CD14-positive monocyte (primary cell): ENCODE measurements at regions not wholly inside any gene's neighbourhood (a gene's known extent, or its start where the extent isn't known, plus 50 kb on each side); places are given as distances from the start of the nearest gene placed in this dataset.

Experiments
- DNase-seq, 3 donors: peaks; one replicate each; pipeline ENCODE4 v3.0.0-alpha.2; 2011 to 2022
- H2AFZ ChIP-seq: 2 replicates; pipeline ENCODE4 v1.6.0; 2012; ENCODE audit warnings: mild to moderate bottlenecking, low read depth, low read length, inconsistent platforms; ENCODE audit not compliant: insufficient read depth, poor library complexity, severe bottlenecking
- H3K27ac ChIP-seq, 2 donors: 1 replicate in 1 of 2; 2 replicates in 1 of 2; pipeline ENCODE4 v1.5.1; 2012 to 2013; ENCODE audit warnings: low read length in 2 of 2, control low read depth in 1 of 2, inconsistent platforms in 1 of 2, low read depth in 1 of 2, mild to moderate bottlenecking in 1 of 2
- H3K27me3 ChIP-seq, 2 donors: one replicate each; pipeline versions ENCODE4 v1.6.0 to v1.6.1; 2011 to 2013; ENCODE audit warnings: low read length in 2 of 2; ENCODE audit not compliant: control insufficient read depth in 2 of 2, insufficient read depth in 2 of 2
- H3K36me3 ChIP-seq, 2 donors: replicated peaks in 1 of 2; 1 replicate in 1 of 2; 2 replicates in 1 of 2; pipeline versions ENCODE4 v1.5.1 to v1.6.1; 2012 to 2013; ENCODE audit warnings: low read length in 2 of 2, control low read depth in 1 of 2, inconsistent platforms in 1 of 2, mild to moderate bottlenecking in 1 of 2; ENCODE audit not compliant: insufficient read depth in 2 of 2, control insufficient read depth in 1 of 2
- H3K4me1 ChIP-seq, 2 donors: 1 replicate in 1 of 2; 2 replicates in 1 of 2; pipeline versions ENCODE4 v1.5.1 to v1.6.1; 2012 to 2013; ENCODE audit warnings: low read length in 2 of 2, control low read depth in 1 of 2, inconsistent platforms in 1 of 2, mild to moderate bottlenecking in 1 of 2, moderate library complexity in 1 of 2; ENCODE audit not compliant: insufficient read depth in 2 of 2, control insufficient read depth in 1 of 2
- H3K4me2 ChIP-seq: replicated peaks from 2 replicates; pipeline ENCODE3; 2012; ENCODE audit warnings: low read length, moderate library complexity, mild to moderate bottlenecking; ENCODE audit not compliant: poor library complexity, severe bottlenecking; ENCODE audit errors: extremely low read depth
- H3K4me3 ChIP-seq, 3 experiments: fragments of 200-600 bp in 1 of 3; sonication (generic) in 1 of 3; replicated peaks in 1 of 3; 1 replicate in 2 of 3; 2 replicates in 1 of 3; pipeline ENCODE4 v1.5.1; 2011 to 2013; ENCODE audit warnings: low read length in 3 of 3, mild to moderate bottlenecking in 3 of 3, control low read depth in 2 of 3, low read depth in 2 of 3, inconsistent platforms in 1 of 3, moderate library complexity in 1 of 3
- H3K79me2 ChIP-seq: 2 replicates; pipeline ENCODE4 v1.6.0; 2012; ENCODE audit warnings: mild to moderate bottlenecking, control low read depth, inconsistent platforms, low read length, moderate library complexity; ENCODE audit not compliant: insufficient read depth
- H3K9ac ChIP-seq: 2 replicates; pipeline ENCODE4 v1.6.0; 2017; ENCODE audit warnings: low read length, mild to moderate bottlenecking; ENCODE audit not compliant: insufficient read depth, poor library complexity, severe bottlenecking
- H3K9me3 ChIP-seq, 2 donors: replicated peaks in 1 of 2; 1 replicate in 1 of 2; 2 replicates in 1 of 2; pipeline versions ENCODE4 v1.5.1 to v1.6.1; 2012 to 2013; ENCODE audit warnings: low read length in 2 of 2, control low read depth in 1 of 2; ENCODE audit not compliant: control insufficient read depth in 1 of 2, insufficient read depth in 1 of 2
- H4K20me1 ChIP-seq: 2 replicates; pipeline ENCODE4 v1.6.0; 2012; ENCODE audit warnings: mild to moderate bottlenecking, low read length, control low read depth, moderate library complexity; ENCODE audit not compliant: insufficient read depth
- H3K27ac Mint-ChIP-seq, 7 donors: one replicate each; pipeline ENCODE4 v1.8.0; 2020; ENCODE audit warnings: mild to moderate bottlenecking in 7 of 7, mixed read lengths in 7 of 7, moderate library complexity in 6 of 7, inconsistent platforms in 2 of 7
- H3K27me3 Mint-ChIP-seq, 3 donors: one replicate each; pipeline ENCODE4 v1.8.0; 2021 to 2022; ENCODE audit warnings: low read depth in 3 of 3, mild to moderate bottlenecking in 3 of 3, mixed read lengths in 3 of 3, moderate library complexity in 3 of 3, inconsistent platforms in 1 of 3
- H3K36me3 Mint-ChIP-seq, 2 donors: one replicate each; pipeline ENCODE4 v1.8.0; 2020; ENCODE audit warnings: mixed read lengths in 2 of 2, inconsistent platforms in 1 of 2, mild to moderate bottlenecking in 1 of 2
- H3K4me1 Mint-ChIP-seq: one replicate; pipeline ENCODE4 v1.8.0; 2020; ENCODE audit warnings: mild to moderate bottlenecking, mixed read lengths
- H3K4me3 Mint-ChIP-seq, 2 donors: one replicate each; pipeline ENCODE4 v1.8.0; 2020; ENCODE audit warnings: mild to moderate bottlenecking in 2 of 2, mixed read lengths in 2 of 2, moderate library complexity in 1 of 2
- H3K9me3 Mint-ChIP-seq, 7 donors: one replicate each; pipeline ENCODE4 v1.8.0; 2020 to 2022; ENCODE audit warnings: mixed read lengths in 7 of 7, mild to moderate bottlenecking in 6 of 7, moderate library complexity in 6 of 7, inconsistent platforms in 2 of 7
- CTCF ChIP-seq: fragments of 200-600 bp; IDR thresholded peaks from one replicate; pipeline ENCODE4 v1.8.0; 2022; ENCODE audit warnings: antibody characterized with exemption, mild to moderate bottlenecking
- WGBS: methylation state at CpG from one replicate; pipeline ENCODE4 v1.1.5; 2013; ENCODE audit warnings: missing lambda C conversion rate; ENCODE audit not compliant: insufficient coverage; 5-methylcytosine and 5-hydroxymethylcytosine counted together
- intact Hi-C, 2 donors: fragments of 100-400 bp; cut with micrococcal nuclease; formaldehyde crosslinking; loops; one replicate each; pipeline versions ENCODE4 v1.15.0 to v1.15.1; 2023

GRCh38 chr2:63668000-63668399 lies 79.2 kb downstream of the MDH1 start:
- Histone ChIP-seq H3K4me2 (no peak overlapping the region), H3K4me1 (no peaks in the 10 kb centered on the region), H3K9me3 (no peaks in the 10 kb centered on the region), H3K79me2 (no peaks in the 10 kb centered on the region), H3K27ac (no peak overlapping the region), H2AFZ (no peak overlapping the region), H3K36me3 (no peaks in the 10 kb centered on the region), H4K20me1 (no peaks in the 10 kb centered on the region), H3K4me3 (no peak overlapping the region), H3K9ac (no peak overlapping the region), H3K27me3 (no peaks in the 10 kb centered on the region)
- TF ChIP-seq CTCF = no peak
- no peak overlapping the region for H3K4me3 Mint-ChIP-seq
- H3K27me3 Mint-ChIP-seq = peaks cover 0 to 4% (median 2%) of the 10 kb centered on the region in 3 donors
- H3K4me1 Mint-ChIP-seq = no peaks in the 10 kb centered on the region
- intact Hi-C loops = no loop called here
- H3K9me3 Mint-ChIP-seq = peaks cover 0 to 2% (median 0%) of the 10 kb centered on the region in 7 donors
- no CpG with 5 or more reads among the region's 1 CpG for WGBS
- DNase-seq = no peak
- H3K27ac Mint-ChIP-seq = no peak overlapping the region
- H3K36me3 Mint-ChIP-seq = no peaks in the 10 kb centered on the region

- WGBS = no CpG with 5 or more reads among the region's 4 CpGs
These were observed 79.7 kb downstream of the MDH1 start for GRCh38 chr2:63668466-63668865.

More at GRCh38 chr2:63668466-63668865, 79.7 kb downstream of the MDH1 start:
- Histone ChIP-seq H3K9ac (no peak overlapping the region), H3K4me2 (no peak overlapping the region), H3K27ac (no peak overlapping the region), H4K20me1 (no peaks in the 10 kb centered on the region), H3K4me1 (no peaks in the 10 kb centered on the region), H3K9me3 (no peaks in the 10 kb centered on the region), H2AFZ (no peak overlapping the region), H3K79me2 (no peaks in the 10 kb centered on the region), H3K27me3 (no peaks in the 10 kb centered on the region), H3K36me3 (no peaks in the 10 kb centered on the region), H3K4me3 (no peak overlapping the region)
- H3K4me3 Mint-ChIP-seq = no peak overlapping the region
- H3K27me3 Mint-ChIP-seq = peaks cover 0 to 4% (median 1%) of the 10 kb centered on the region in 3 donors
- DNase-seq = no peak
- intact Hi-C loops = no loop called here
- no peaks in the 10 kb centered on the region for H3K4me1 Mint-ChIP-seq
- no peak overlapping the region for H3K27ac Mint-ChIP-seq
- TF ChIP-seq CTCF = no peak
- H3K9me3 Mint-ChIP-seq = peaks cover 0 to 2% (median 0%) of the 10 kb centered on the region in 7 donors
- H3K36me3 Mint-ChIP-seq = no peaks in the 10 kb centered on the region
